Panc1 (cell line): ENCODE measurements at regions not wholly inside any gene's neighbourhood (a gene's known extent, or its start where the extent isn't known, plus 50 kb on each side); places are given as distances from the start of the nearest gene placed in this dataset.

Source experiments
- ATAC-seq: fragments of 200-7000 bp; cut with Tn5 transposase; 2 replicates; pipeline ENCODE4 v1.9.1; 2020; ENCODE audit warnings: mild to moderate bottlenecking, moderate library complexity
- BruUV-seq: library from RNA; stranded (reverse); fragments of 400-500 nt; replicated peaks from 2 replicates; lab custom pipeline; 2021; lab: Mats Ljungman, UMichigan
- CTCF ChIA-PET: fragments of 300-600 bp; sonication (Branson Sonifier 250); formaldehyde crosslinking; loops from one replicate; lab custom pipeline; 2022; ENCODE audit warnings: antibody characterized with exemption; lab: Charles Lee
- POLR2A ChIA-PET: fragments of 300-600 bp; sonication (Branson Sonifier 250); formaldehyde crosslinking; loops from one replicate; lab custom pipeline; 2022; ENCODE audit warnings: antibody characterized with exemption; lab: Charles Lee
- DNase-seq: peaks from one replicate; pipeline ENCODE4 v3.0.0-alpha.2; 2010; ENCODE audit warnings: low read depth, low spot score
- H3K27ac ChIP-seq: 2 replicates; pipeline ENCODE4 v1.5.1; 2011; ENCODE audit warnings: mild to moderate bottlenecking, low read length, inconsistent platforms
- H3K27me3 ChIP-seq: fragments of 200-500 bp; sonication (Bioruptor generic); 2 replicates; pipeline ENCODE4 v1.6.0; 2014; ENCODE audit warnings: low read length, inconsistent platforms; ENCODE audit not compliant: control insufficient read depth, insufficient read depth
- H3K36me3 ChIP-seq: fragments of 200-500 bp; sonication (Bioruptor generic); 2 replicates; pipeline ENCODE4 v1.5.1; 2014; ENCODE audit warnings: inconsistent platforms, mild to moderate bottlenecking, low read length, moderate library complexity; ENCODE audit not compliant: control insufficient read depth, insufficient read depth
- H3K4me1 ChIP-seq: 2 replicates; pipeline ENCODE4 v1.5.1; 2011; ENCODE audit warnings: inconsistent platforms, mild to moderate bottlenecking, low read length, moderate library complexity; ENCODE audit not compliant: control insufficient read depth, insufficient read depth
- H3K4me3 ChIP-seq, 2 experiments: 2 replicates each; pipeline ENCODE4 v1.5.1; 2011 to 2012; ENCODE audit warnings: low read depth in 2 of 2, low read length in 2 of 2, mild to moderate bottlenecking in 2 of 2, inconsistent platforms in 1 of 2, moderate library complexity in 1 of 2
- H3K9me3 ChIP-seq: fragments of 200-500 bp; sonication (Bioruptor generic); 2 replicates; pipeline ENCODE4 v1.5.1; 2014; ENCODE audit warnings: low read depth, mild to moderate bottlenecking, inconsistent platforms, low read length, moderate library complexity; ENCODE audit not compliant: control insufficient read depth, insufficient read depth
- CTCF ChIP-seq: fragments of 450-650 bp; IDR thresholded peaks from 2 replicates; pipeline ENCODE4 v1.5.1; 2017; ENCODE audit warnings: mild to moderate bottlenecking
- POLR2AphosphoS5 ChIP-seq: IDR thresholded peaks from 2 replicates; pipeline ENCODE4 v1.6.1; 2012; ENCODE audit warnings: mild to moderate bottlenecking, low read depth, low read length, moderate library complexity
- REST ChIP-seq, 2 experiments: IDR thresholded peaks; 2 replicates each; pipeline ENCODE4 v1.6.1; 2011 to 2012; ENCODE audit warnings: low read depth in 2 of 2, control low read depth in 1 of 2, low read length in 1 of 2, mild to moderate bottlenecking in 1 of 2, moderate library complexity in 1 of 2; ENCODE audit not compliant: insufficient read depth in 1 of 2
- SIN3A ChIP-seq: IDR thresholded peaks from 2 replicates; pipeline ENCODE4 v1.6.1; 2012; ENCODE audit warnings: low read depth, mild to moderate bottlenecking, low read length, moderate library complexity, borderline replicate concordance; ENCODE audit not compliant: insufficient read depth
- TCF7L2 ChIP-seq: IDR thresholded peaks from 2 replicates; pipeline ENCODE4 v1.6.1; 2011; ENCODE audit warnings: mild to moderate bottlenecking, low read depth, low read length, inconsistent platforms
- in situ Hi-C: cut with HindIII; loops from 2 replicates; pipeline ENCODE4 v1.10.0; 2016; ENCODE audit warnings: low sequenced_read_pairs, low pct_unique_long_range_greater_than_20kb
- intact Hi-C: fragments of 100-400 bp; cut with micrococcal nuclease; formaldehyde crosslinking; loops from one replicate; pipeline ENCODE4 v1.10.0; 2022; ENCODE audit not compliant: unreplicated experiment

- intact Hi-C loops (no loop called here), in situ Hi-C loops (no loop called here)
- ChIA-PET CTCF (interaction anchor here (0.7 kb wide), 1 partner anchor 192 kb away, joined by 5 read pairs; no protein-coding TSS in a partner anchor), POLR2A (interaction anchor here (0.7 kb wide), 1 partner anchor 32 kb away, joined by 4 read pairs; no protein-coding TSS in a partner anchor)
- H3K27ac ChIP-seq = no peak overlapping the region
- ATAC-seq = no peak
- TF ChIP-seq TCF7L2 (no peak), CTCF (no peak), REST (IDR thresholded peaks at IDR 0.05; ENCODE audit: insufficient read depth in 1 of 2, low read depth in 2 of 2, low read length in 1 of 2) (no peak), POLR2AphosphoS5 (no peak), SIN3A (no peak)
- no peaks in the 10 kb centered on the region for H3K9me3 ChIP-seq
- DNase-seq = no peak
- no TSS peak for BruUV-seq
- H3K36me3 ChIP-seq = no peaks in the 10 kb centered on the region
- H3K27me3 ChIP-seq = no peaks in the 10 kb centered on the region
- no peak overlapping the region for H3K4me3 ChIP-seq
- no peaks in the 10 kb centered on the region for H3K4me1 ChIP-seq
Measured at GRCh38 chr5:142435410-142436115, 110.7 kb upstream of the SPRY4 start.

DNA sequence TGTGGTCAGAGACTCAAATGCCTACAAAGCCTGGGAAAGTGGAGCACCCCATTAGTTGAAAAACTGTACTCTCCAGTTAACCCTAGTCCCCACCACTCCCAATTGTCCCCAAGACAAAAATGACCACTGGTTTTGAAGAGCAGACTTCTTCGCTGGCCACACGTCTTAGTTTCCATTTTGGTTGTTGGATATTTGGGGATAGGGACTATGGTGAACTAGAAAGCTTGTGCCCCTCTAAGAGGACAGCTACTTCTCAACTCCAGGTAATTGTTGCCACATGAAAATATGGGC is 109.4 kb upstream of the SPRY4 start:
- ATAC-seq = no peak
- no peak for TF ChIP-seq CTCF
- no peak for TF ChIP-seq REST (IDR thresholded peaks at IDR 0.05; ENCODE audit: insufficient read depth in 1 of 2, low read depth in 2 of 2, low read length in 1 of 2)
- TF ChIP-seq POLR2AphosphoS5 = no peak
- no peak for TF ChIP-seq TCF7L2
- no peak for TF ChIP-seq SIN3A
- no peaks in the 10 kb centered on the region for H3K36me3 ChIP-seq
- H3K4me3 ChIP-seq = no peak overlapping the region
- POLR2A ChIA-PET = no interaction called here
- H3K4me1 ChIP-seq = no peaks in the 10 kb centered on the region
- H3K27ac ChIP-seq = no peak overlapping the region
- no TSS peak for BruUV-seq
- no peak for DNase-seq
- H3K9me3 ChIP-seq = no peaks in the 10 kb centered on the region
- in situ Hi-C loops (no loop called here), intact Hi-C loops (no loop called here)
- no peaks in the 10 kb centered on the region for H3K27me3 ChIP-seq
- CTCF ChIA-PET = no interaction called here
